Psoas muscle (tissue), 7 donors: ENCODE measurements at regions not wholly inside any gene's neighbourhood (a gene's known extent, or its start where the extent isn't known, plus 50 kb on each side); places are given as distances from the start of the nearest gene placed in this dataset.
A peak's percentile ranks its signal among the peaks of the same experiment; 100 is the strongest.

ENCODE experiments used
- ATAC-seq, 4 donors: fragments of 200-7000 bp; cut with Tn5 transposase; one replicate each; pipeline ENCODE4 v1.9.1; 2020; ENCODE audit warnings: moderate library complexity in 3 of 4, mild to moderate bottlenecking in 2 of 4
- DNase-seq, 2 donors: peaks; one replicate each; pipeline ENCODE4 v3.0.0-alpha.2; 2020
- H3K27ac ChIP-seq: fragments of 200-600 bp; one replicate; pipeline ENCODE4 v1.8.0; 2022
- H3K27me3 ChIP-seq, 3 donors: fragments of 200-600 bp in 1 of 3; one replicate each; pipeline versions ENCODE4 v1.6.1 to v1.8.0; 2013 to 2022; ENCODE audit warnings: low read length in 2 of 3, mild to moderate bottlenecking in 2 of 3, moderate library complexity in 1 of 3; ENCODE audit not compliant: insufficient read depth in 3 of 3
- H3K36me3 ChIP-seq, 2 donors: fragments of 200-600 bp in 1 of 2; one replicate each; pipeline versions ENCODE4 v1.6.1 to v1.8.0; 2013 to 2022; ENCODE audit warnings: low read depth in 1 of 2, mild to moderate bottlenecking in 1 of 2, moderate library complexity in 1 of 2; ENCODE audit not compliant: insufficient read depth in 1 of 2
- H3K4me1 ChIP-seq: fragments of 200-600 bp; one replicate; pipeline ENCODE4 v1.8.0; 2022
- H3K4me3 ChIP-seq: fragments of 200-600 bp; one replicate; pipeline ENCODE4 v1.8.0; 2022; ENCODE audit warnings: mild to moderate bottlenecking
- H3K9me3 ChIP-seq: fragments of 200-600 bp; one replicate; pipeline ENCODE4 v1.8.0; 2022
- CTCF ChIP-seq: fragments of 200-600 bp; IDR thresholded peaks from one replicate; pipeline ENCODE4 v1.8.0; 2022; ENCODE audit warnings: antibody characterized with exemption
- WGBS, 3 donors: extraction: QIAGEN DNeasy Blood & Tissue Kit; methylation state at CpG; one replicate each; pipeline versions ENCODE4 v1.1.6 to v1.1.7; 2013; 5-methylcytosine and 5-hydroxymethylcytosine counted together
- intact Hi-C, 2 donors: fragments of 100-400 bp; cut with DNase I; formaldehyde crosslinking; loops; one replicate each; pipeline versions ENCODE4 v1.11.0 to v1.14.2; 2022
- donor health status: healthy with polysubstance abuse.
- donor health status: DM: no; HTN: no; CAD: no; lungs with moderate emphysema.
- donor health status: Bipolar disorder and iron deficiency.
- donor health status: healthy.
- donor health status: DM: yes; HTN: yes; CAD: no.
- donor health status: DM: no; HTN: no; CAD: no.
- donor health status: DM: yes; HTN: yes; CAD: no.

GRCh38 chr13:91184244-91184926, 163.1 kb upstream of the MIR17HG start:
- DNase-seq (no peak), ATAC-seq (peak in 1 of 4 donors; percentile 28)
- TF ChIP-seq CTCF: no peak
- Histone ChIP-seq H3K4me1 (no peaks in the 10 kb centered on the region), H3K9me3 (no peaks in the 10 kb centered on the region), H3K27me3 (no peaks in the 10 kb centered on the region), H3K36me3 (no peaks in the 10 kb centered on the region), H3K4me3 (no peak overlapping the region), H3K27ac (no peak overlapping the region)
- 18 to 35% (median 20%) methylated on average over 6 of the region's 6 CpGs for WGBS, 3 donors
- intact Hi-C loops: loop anchor here in 1 of 2 donors (5.0 kb wide), 1 partner anchor 42 kb away; no protein-coding TSS in a partner anchor

GRCh38 chr13:91185294-91185863, 162.1 kb upstream of the MIR17HG start:
- ATAC-seq: peak in 2 of 4 donors; percentile 39 to 63
- intact Hi-C loops: no loop called here
- Histone ChIP-seq H3K4me1 (no peaks in the 10 kb centered on the region), H3K9me3 (no peaks in the 10 kb centered on the region), H3K27ac (no peak overlapping the region), H3K36me3 (no peaks in the 10 kb centered on the region), H3K27me3 (no peaks in the 10 kb centered on the region), H3K4me3 (no peak overlapping the region)
- peak; percentile 32 for TF ChIP-seq CTCF
- DNase-seq: no peak
- 8 to 15% (median 13%) methylated on average over 2 of the region's 2 CpGs for WGBS, 3 donors

- Histone ChIP-seq H3K27ac (no peak overlapping the region), H3K27me3 (no peaks in the 10 kb centered on the region), H3K9me3 (no peaks in the 10 kb centered on the region), H3K36me3 (no peaks in the 10 kb centered on the region), H3K4me1 (no peaks in the 10 kb centered on the region), H3K4me3 (no peak overlapping the region)
- ATAC-seq (no peak), DNase-seq (no peak)
- no peak for TF ChIP-seq CTCF
- intact Hi-C loops: loop anchor here in 1 of 2 donors (2.0 kb wide), 1 partner anchor 53 kb away; no protein-coding TSS in a partner anchor
Observed at GRCh38 chr13:91187522-91187921, 160.0 kb upstream of the MIR17HG start.

GRCh38 chr13:91189506-91189905, 158.0 kb upstream of the MIR17HG start:
- H3K4me3 ChIP-seq: no peak overlapping the region
- no peak for TF ChIP-seq CTCF
- intact Hi-C loops: no loop called here
- H3K27me3 ChIP-seq: no peaks in the 10 kb centered on the region
- WGBS, 3 donors: 90 to 93% (median 92%) methylated on average over 3 of the region's 3 CpGs
- no peaks in the 10 kb centered on the region for H3K36me3 ChIP-seq
- H3K4me1 ChIP-seq: no peaks in the 10 kb centered on the region
- ATAC-seq: no peak
- no peaks in the 10 kb centered on the region for H3K9me3 ChIP-seq
- no peak overlapping the region for H3K27ac ChIP-seq
- no peak for DNase-seq
